DMS 273 (cell line): ENCODE measurements at regions not wholly inside any gene's neighbourhood (a gene's known extent, or its start where the extent isn't known, plus 50 kb on each side); places are given as distances from the start of the nearest gene placed in this dataset.
"Not testable (repeated sequence)": the region's sequence is repeated elsewhere in the genome, so short reads cannot be mapped to it uniquely, and the experiment has no call there.

Experiments used
- DNase-seq: peaks from one replicate; lab custom pipeline; 2025; ENCODE audit not compliant: unreplicated experiment; lab: John Stamatoyannopoulos, UW

DNA sequence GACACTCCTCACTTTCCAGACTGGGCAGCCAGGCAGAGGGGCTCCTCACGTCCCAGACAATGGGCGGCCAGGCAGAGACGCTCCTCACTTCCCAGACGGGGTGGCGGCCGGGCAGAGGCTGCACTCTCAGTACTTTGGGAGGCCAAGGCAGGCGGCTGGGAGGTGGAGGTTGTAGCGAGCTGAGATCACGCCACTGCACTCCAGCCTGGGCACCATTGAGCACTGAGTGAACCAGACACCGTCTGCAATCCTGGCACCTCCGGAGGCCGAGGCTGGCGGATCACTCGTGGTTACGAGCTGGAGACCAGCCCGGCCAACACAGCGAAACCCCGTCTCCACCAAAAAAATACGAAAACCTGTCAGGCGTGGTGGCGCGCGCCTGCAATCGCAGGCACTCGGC lies 134.1 kb upstream of the BOD1L1 start:
- DNase-seq: not testable (repeated sequence)

- no peak for DNase-seq
These were observed 134.6 kb upstream of the BOD1L1 start for GRCh38 chr4:13762130-13762529.

DNA sequence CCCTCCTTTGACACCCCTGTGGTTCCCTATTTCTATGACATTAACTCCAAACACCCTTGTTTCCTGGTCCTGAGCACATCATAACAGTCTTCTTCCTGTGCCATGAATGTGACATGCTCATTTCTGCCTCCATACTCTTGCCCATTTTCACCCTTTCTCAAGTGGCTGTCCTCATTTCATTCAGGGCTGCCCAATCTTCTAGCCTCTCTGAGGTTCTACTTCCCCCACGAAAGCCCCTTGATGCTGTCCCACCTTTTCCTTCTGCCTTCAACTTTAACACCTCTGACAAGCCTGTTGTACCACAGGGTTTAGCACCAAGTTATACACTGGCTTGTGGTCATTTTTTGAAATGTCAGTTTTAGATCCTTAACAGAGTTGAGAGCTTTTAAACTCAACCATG lies 136.2 kb upstream of the BOD1L1 start:
- DNase-seq: no peak

- DNase-seq: no peak
These were observed 138.0 kb upstream of the BOD1L1 start for GRCh38 chr4:13765539-13765938.

DNA sequence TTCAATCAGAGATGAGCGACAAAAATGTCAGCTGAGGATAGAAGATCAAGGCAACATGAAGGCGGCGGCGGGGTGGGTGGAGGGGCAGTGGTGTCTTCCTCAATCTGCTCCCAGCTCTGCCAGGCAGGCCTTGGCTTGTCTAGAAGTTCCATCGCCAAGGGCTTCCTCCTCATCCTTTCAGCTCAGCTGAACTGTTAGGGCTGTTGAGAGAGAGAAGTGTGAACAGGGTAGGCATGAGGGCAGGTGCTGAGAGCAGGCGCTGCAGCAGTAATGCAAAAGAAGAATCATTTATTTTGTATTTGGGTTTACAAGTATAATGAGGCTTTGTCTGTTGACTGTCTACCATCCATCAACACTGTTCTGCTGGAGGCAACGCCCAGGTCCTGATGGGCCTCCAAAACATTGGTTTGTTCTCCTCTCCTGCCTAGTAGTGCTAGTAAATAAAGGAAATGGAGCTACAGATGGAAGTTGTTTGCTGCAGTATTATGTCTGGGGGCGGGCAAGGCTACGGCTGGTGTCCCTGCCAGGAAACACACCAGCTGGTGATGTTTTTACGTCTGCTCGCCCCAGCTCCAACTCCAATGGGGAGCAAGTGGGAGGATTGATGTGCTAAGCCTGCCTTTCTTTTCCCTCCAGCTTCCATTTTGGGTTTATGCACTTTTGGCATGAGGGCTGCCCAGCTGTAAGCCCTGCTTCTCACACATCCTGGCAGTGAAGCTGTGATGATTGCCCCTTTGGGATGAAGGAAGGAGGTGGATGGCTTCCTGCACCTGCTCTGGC lies 139.4 kb upstream of the BOD1L1 start:
- DNase-seq: peak; percentile 93

DNA sequence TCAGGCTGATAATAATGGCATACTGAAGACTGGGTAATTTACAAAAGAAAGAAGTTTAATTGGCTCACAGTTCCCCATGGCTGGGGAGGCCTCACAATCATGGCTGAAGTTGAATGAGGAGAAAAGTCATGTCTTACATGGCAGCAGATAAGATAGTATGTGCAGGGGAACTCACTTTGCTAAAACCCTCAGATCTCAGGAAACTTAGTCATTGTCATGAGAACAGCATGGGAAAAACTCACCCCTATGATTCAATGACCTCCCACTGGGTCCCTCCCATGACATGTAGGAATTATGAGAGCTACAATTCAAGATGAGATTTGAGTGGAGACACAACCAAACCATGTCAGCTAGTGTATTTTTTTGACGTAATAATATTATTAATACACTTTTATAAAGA lies 149.8 kb upstream of the BOD1L1 start:
- DNase-seq: no peak

- no peak for DNase-seq
These were observed 150.8 kb upstream of the BOD1L1 start for GRCh38 chr4:13778367-13778766.

DNA sequence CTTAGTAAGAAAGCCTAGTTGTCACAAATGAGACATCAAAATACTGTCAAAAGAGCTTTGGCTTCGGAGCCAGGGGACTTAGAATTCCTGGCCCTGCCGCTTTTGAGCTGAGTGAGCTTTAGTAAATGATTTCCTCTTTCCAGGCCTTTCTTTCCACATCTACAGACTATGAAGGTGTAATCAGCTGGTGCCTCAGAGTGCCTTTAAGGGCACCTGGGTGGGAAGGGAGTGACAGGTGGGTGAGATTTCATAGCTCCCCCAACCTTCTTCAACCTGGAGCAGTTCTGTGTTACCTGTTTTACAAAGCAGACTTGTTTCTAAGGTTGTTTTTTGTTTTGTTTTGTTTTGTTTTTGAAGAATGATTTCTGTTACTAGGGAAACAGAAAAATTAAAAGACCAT lies 154.7 kb upstream of the BOD1L1 start:
- DNase-seq: no peak

- DNase-seq: no peak
These were observed 156.4 kb upstream of the BOD1L1 start for GRCh38 chr4:13783800-13784411.

DNA sequence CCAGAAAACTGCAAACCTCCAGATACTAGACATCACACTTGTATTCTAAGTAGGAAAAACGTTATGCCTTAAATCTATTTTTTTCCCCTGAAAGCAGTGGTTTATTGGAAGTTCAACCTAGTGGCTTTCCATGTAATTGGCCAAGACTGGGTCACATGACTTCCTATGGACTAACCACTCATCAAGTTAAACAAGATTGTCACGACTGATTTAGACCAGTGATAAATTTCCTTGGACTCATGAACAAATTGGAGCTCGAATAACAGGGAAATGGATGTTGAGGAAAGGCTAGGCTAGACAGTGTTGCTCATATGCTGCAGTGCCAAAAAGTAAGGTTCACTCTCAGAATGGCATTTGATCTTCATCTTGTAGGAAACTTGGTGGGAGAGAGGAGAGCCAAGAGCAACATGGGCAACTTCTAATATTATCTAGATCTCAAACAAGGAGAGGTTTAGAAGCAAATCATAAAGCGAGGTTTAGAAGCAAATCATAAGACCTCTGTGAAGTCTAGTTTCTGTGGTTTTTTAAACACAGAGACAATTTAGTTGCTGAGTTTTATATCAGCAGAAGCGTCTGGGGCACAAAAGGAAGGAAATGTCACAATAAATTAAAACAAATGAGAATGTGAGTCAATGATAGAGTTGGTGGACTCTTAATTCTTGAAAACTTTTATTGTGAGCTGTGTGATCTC lies 165.6 kb upstream of the BOD1L1 start:
- DNase-seq: no peak

GRCh38 chr4:13794819-13795565 lies 167.5 kb upstream of the BOD1L1 start:
- no peak for DNase-seq

DNA sequence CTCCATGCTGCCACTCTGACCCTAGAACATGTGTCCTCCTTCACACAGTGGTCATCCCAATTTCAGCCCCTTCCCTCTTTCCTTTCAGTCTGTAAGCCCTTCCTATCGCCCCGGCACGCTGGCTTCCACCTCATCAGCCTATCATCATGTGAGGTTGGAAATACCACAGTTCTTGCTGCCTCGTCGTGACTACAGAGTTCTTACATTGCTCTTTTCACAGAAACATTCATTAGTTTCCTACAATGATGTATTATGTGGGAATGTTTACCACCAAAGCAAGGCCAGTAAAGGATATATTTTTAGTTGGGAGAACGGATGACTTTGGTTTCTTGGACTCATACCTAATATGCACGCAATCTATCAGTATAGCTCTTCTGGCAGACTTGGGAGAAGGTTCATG lies 169.5 kb upstream of the BOD1L1 start:
- no peak for DNase-seq

DNA sequence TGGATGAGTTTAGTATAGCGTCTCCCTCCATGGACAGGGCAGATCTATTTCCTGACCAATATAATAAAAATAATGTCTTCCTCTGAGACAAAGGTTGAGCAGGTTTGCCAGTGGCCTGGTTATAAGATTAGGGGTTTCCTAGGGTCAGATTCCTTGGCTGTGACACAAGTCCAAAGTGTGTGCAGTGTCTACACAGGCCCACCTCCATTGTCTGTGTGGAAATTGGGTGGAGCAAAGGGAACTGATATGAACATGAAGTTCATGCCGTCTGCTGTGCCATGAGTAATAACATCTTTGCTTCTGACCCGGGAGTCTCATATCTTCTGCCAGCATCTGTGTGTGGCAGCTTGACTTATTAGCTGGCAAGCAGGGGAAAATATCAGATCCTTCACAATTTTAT lies 187.7 kb upstream of the BOD1L1 start:
- no peak for DNase-seq

- no peak for DNase-seq
These were observed 188.9 kb upstream of the BOD1L1 start for GRCh38 chr4:13816472-13816871.

DNA sequence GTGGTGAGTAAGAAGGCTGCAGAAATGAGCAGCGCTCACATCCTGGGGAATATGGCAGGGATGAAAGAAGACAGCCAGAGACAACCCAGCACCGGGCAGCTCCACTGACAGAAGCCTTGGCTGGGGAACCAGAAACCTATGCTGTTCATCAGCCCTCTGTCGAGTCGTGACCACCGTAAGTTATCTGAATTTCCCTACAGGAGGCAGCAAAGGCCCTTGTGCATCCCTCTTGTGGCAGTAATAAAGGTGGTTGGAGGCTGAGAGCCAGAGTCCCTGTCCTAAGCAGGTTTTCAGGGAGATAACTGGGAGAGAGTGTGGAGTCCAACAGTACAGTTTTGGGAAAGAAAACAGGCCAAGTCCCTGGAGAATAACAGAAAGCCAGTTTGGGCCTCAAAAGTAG lies 194.0 kb upstream of the BOD1L1 start:
- DNase-seq: no peak

DNA sequence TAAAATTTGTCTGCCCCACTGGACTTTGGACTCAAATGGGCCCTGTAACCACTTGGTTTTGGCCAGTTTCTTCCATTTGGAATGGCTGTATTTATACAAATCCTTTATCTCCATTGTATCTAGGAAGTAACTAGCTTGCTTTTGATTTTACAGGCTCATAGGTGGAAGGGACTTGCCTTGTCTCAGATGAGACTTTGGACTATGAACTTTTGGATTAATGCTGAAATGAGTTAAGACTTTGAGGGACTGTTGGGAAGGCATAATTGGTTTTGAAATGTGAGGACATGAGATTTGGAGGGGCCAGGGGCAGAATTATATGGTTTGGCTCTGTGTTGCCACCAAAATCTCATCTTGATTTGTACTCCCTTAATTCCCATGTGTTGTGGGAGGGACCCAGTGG lies 198.3 kb upstream of the BOD1L1 start:
- DNase-seq: not testable (repeated sequence)

DNA sequence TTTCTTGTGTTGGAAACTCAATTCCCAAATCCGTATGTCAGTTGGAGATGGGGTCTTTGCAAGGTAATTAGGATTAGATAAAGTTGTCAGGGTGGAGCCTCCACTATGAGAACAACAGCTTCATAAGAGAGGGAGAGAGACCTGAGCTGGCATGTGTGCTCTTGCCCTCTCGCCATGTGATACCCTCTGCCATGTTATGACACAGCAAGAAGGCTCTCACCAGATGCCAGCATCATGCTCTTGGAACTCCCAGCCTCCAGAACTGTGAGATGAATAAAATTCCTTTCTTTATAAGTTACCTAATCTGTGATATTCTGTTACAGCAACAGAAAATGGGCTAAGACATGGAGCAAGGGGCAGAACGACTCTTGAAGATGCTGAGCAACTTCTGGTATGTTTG lies 201.9 kb upstream of the BOD1L1 start:
- peak; percentile 19 for DNase-seq

DNA sequence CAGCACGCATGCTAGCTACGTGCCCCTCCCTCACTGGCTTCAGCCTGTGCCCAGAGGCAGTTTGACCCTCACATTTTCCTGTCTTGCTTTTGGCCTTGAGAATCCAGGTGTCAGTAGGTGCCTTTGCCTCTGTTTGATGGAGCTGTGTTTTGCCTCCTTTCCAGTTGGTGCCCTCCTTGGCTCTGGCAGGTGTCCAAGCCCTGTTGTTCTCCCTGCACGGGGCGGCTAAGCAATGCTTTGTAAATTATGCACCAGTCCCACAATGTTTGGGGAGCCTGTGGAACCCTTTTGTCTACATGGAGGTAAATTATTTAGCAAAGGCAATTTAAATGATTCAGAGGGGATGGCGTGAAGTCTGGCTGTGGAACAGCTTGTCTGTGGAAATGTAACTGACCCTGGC lies 202.9 kb upstream of the BOD1L1 start:
- DNase-seq: peak; percentile 4

DNA sequence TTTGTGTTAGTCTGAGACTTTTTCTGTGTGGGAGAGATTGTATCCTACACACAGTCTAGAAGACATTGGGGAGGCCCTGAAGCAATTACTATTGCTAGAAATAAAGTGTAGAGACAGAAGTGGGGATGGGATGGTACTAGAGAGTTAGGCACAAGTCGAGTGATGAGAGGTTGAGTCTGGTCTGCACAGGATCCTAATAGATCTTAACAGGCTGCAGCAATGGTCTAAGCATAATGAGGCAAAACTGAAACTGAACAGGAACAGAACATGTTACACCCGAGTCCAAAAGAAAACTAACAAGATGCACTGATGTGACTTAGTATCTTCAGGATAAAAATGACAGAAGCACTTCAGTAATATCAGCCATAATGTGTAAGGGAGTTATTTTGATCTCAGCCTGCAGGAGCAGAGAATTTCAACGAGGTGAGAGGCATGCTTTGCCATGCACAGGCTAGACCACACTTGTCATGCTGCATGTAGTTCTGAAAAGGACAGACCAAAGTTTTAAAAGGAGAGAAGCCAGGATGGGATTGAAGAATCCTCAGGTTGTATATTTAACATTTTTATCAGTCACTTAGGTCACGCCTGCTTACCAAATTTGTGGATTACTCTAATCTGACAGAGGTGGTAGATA lies 205.8 kb upstream of the BOD1L1 start:
- DNase-seq: no peak

GRCh38 chr4:13836946-13837912 lies 209.7 kb upstream of the BOD1L1 start:
- DNase-seq: no peak
